ENCODE measurements at regions not wholly inside any gene's neighbourhood (a gene's known extent, or its start where the extent isn't known, plus 50 kb on each side); places are given as distances from the start of the nearest gene placed in this dataset.

DNA sequence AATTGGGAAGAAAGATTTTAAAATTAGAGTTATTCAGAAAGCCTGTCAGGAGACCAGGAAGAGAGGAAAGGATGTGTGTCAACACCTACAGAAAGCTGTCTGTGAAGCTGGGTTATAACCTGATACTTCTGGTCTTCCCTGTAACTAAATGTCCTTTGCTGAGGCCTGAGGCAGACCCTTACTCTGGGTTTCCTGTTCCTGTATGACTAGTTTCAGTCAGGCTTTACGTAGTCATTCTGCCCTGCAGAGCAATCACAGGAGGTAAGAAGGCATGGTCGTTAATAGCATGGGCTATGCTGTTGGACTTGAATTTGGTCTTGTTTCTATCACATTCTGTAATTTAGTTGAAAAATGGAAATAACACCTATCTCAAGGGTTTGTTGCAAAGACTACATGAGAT is 110.5 kb upstream of the IGFBP7 start:
- H3K36me3 Mint-ChIP-seq (ENCODE audit: low read depth) = no peaks in the 10 kb centered on the region
- H3K27me3 Mint-ChIP-seq (ENCODE audit: low read depth, poor library complexity) = no peaks in the 10 kb centered on the region
- peaks cover 18% of the 10 kb centered on the region for H3K9me3 Mint-ChIP-seq
- peaks cover 8% of the 10 kb centered on the region for H3K4me1 Mint-ChIP-seq
- no peak for DNase-seq
- TF ChIP-seq, protein P1, sequence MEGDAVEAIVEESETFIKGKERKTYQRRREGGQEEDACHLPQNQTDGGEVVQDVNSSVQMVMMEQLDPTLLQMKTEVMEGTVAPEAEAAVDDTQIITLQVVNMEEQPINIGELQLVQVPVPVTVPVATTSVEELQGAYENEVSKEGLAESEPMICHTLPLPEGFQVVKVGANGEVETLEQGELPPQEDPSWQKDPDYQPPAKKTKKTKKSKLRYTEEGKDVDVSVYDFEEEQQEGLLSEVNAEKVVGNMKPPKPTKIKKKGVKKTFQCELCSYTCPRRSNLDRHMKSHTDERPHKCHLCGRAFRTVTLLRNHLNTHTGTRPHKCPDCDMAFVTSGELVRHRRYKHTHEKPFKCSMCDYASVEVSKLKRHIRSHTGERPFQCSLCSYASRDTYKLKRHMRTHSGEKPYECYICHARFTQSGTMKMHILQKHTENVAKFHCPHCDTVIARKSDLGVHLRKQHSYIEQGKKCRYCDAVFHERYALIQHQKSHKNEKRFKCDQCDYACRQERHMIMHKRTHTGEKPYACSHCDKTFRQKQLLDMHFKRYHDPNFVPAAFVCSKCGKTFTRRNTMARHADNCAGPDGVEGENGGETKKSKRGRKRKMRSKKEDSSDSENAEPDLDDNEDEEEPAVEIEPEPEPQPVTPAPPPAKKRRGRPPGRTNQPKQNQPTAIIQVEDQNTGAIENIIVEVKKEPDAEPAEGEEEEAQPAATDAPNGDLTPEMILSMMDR (IDR thresholded peaks at IDR 0.05) = no peak
- peak overlapping the region; percentile 57 for H3K27ac Mint-ChIP-seq
- H3K4me3 Mint-ChIP-seq = no peak overlapping the region

DNA sequence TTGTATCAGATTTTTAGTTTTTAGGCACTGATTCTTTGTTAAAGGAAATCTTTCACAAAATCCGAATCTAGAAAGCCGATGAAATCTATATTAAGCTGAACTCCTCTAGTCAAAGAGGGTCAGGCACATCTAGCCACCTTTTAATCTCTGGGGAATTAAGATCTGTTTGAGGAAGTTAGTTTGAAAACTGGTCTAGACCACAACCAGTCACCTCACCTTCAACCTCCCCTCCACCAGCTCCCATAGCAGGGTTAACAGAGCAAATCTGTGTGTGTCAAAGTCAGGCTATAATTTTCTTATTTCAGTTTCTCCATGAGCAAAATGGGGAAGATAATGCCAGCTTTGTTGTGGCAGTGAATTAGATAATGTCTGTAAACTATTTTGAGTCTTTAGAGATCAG is 110.0 kb upstream of the IGFBP7 start:
- Mint-ChIP-seq H3K27me3 (ENCODE audit: low read depth, poor library complexity) (no peaks in the 10 kb centered on the region), H3K36me3 (ENCODE audit: low read depth) (no peaks in the 10 kb centered on the region), H3K27ac (no peak overlapping the region), H3K4me3 (no peak overlapping the region), H3K4me1 (peaks cover 8% of the 10 kb centered on the region), H3K9me3 (peaks cover 13% of the 10 kb centered on the region)
- TF ChIP-seq, protein P1 (IDR thresholded peaks at IDR 0.05) = no peak
- DNase-seq = no peak

DNA sequence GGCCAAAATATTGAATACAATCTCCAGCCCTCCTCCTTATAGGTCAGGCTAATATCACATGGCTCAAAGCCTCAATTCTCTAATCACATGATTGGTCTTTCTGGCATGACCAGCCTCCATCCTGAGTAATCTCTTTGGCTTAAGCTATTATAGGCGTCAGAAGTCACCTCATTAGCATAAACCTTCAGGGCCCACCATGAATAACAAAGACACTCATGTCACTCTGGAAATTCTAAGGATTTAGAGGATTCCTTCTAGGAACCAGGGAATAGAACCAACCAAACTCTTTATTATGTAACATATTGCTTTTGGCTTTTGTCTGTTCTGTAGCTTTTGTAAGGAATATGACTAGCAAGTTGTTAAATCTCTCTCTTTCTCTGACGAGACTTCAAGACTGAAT is 109.2 kb upstream of the IGFBP7 start:
- H3K9me3 Mint-ChIP-seq = peaks cover 10% of the 10 kb centered on the region
- TF ChIP-seq, protein P1 (IDR thresholded peaks at IDR 0.05) = no peak
- H3K36me3 Mint-ChIP-seq (ENCODE audit: low read depth) = no peaks in the 10 kb centered on the region
- no peak overlapping the region for H3K27ac Mint-ChIP-seq
- DNase-seq = no peak
- no peak overlapping the region for H3K4me3 Mint-ChIP-seq
- no peaks in the 10 kb centered on the region for H3K27me3 Mint-ChIP-seq (ENCODE audit: low read depth, poor library complexity)
- H3K4me1 Mint-ChIP-seq = peaks cover 8% of the 10 kb centered on the region

DNA sequence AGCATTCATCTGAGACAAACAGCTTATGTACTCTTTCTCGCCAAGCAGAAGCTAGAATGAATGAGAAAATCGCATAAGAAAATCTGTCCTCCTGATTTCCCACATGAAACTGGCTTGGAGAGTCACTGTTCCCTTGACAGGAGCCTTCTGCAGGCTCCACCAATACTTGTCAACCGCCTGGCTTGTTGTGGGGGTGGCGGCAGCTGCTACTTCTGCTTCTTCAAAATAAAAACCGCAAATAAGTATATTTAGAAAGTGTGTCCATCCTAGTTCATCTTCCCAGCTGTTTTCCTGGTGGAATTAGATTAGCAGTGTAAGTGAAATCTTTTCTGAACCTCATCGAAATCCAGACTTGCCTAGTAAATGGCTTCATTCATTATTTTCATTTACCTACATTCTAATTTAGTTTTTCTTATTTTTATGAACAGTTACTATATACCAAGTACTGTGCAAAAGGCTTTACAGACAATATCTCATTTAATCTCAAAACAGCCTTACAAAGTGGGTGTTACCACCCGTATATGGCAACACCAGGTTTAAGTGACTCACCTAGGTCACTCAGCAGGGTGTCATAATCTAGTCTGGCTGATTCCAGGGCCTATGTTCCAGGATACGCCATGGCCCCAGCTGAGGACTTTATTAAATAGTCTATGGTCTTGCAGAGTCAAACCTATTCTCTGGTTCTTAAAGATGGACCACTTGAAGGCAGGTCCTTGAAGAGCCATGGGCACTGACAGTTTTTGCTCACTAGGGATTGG is 104.6 kb upstream of the IGFBP7 start:
- H3K9me3 Mint-ChIP-seq = peaks cover 11% of the 10 kb centered on the region
- TF ChIP-seq, protein P1 (IDR thresholded peaks at IDR 0.05) = no peak
- H3K36me3 Mint-ChIP-seq (ENCODE audit: low read depth) = peaks cover 6% of the 10 kb centered on the region
- DNase-seq = no peak
- H3K27me3 Mint-ChIP-seq (ENCODE audit: low read depth, poor library complexity) = peaks cover under 1% of the 10 kb centered on the region
- no peak overlapping the region for H3K4me3 Mint-ChIP-seq
- no peaks in the 10 kb centered on the region for H3K4me1 Mint-ChIP-seq
- H3K27ac Mint-ChIP-seq = peak overlapping the region; percentile 19

DNA sequence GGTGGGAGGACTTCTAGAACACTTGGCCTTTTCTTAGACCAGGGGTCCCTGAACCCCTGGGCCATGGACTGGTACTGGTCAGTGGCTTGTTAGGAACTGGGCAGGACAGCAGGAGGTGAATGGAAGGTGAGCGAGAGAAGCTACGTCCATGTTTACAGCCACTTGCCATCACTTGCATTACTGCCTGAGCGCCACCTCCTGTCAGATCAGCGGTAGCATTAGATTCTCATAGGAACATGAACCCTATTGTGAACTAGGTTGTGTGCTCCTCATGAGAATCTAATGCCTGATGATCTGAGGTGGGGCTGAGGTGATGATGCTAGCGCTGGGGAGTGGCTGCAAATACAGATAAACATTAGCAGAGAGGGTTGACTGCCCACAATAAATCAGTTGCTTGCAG is 100.9 kb upstream of the IGFBP7 start:
- Mint-ChIP-seq H3K4me3 (no peak overlapping the region), H3K27ac (no peak overlapping the region), H3K27me3 (ENCODE audit: low read depth, poor library complexity) (peaks cover 7% of the 10 kb centered on the region), H3K4me1 (peaks cover 18% of the 10 kb centered on the region), H3K9me3 (peaks cover 18% of the 10 kb centered on the region), H3K36me3 (ENCODE audit: low read depth) (peaks cover 6% of the 10 kb centered on the region)
- no peak for DNase-seq
- TF ChIP-seq, protein P1 (IDR thresholded peaks at IDR 0.05) = no peak

DNA sequence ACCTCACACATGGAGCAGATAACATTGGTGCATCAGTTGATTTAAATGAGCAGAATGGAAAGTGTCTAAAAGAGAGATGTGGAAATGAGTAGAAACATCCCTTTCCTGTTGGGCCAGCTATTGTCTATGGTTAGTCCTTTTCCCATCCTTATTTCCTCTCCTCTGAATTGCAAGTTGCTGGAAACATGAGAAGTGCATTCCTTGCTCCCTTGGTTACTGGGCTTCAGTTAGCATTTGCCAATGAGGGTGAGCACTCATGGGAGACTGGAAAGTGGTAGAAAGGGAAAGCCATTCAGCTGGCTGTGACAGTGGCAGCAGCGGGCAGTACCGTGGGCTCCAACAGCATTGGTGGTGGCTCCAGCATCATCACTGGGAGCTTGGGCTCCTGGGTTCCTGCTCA is 96.0 kb upstream of the IGFBP7 start:
- Mint-ChIP-seq H3K9me3 (peaks cover 14% of the 10 kb centered on the region), H3K27me3 (ENCODE audit: low read depth, poor library complexity) (peaks cover 7% of the 10 kb centered on the region), H3K27ac (no peak overlapping the region), H3K36me3 (ENCODE audit: low read depth) (peaks cover 6% of the 10 kb centered on the region), H3K4me1 (peaks cover 38% of the 10 kb centered on the region), H3K4me3 (no peak overlapping the region)
- TF ChIP-seq, protein P1 (IDR thresholded peaks at IDR 0.05) = no peak
- no peak for DNase-seq
